IMR-90 (cell line): ENCODE measurements at regions not wholly inside any gene's neighbourhood (a gene's known extent, or its start where the extent isn't known, plus 50 kb on each side); places are given as distances from the start of the nearest gene placed in this dataset.

Experiments
- ATAC-seq: fragments of 200-7000 bp; cut with Tn5 transposase; 2 replicates; pipeline ENCODE4 v1.9.1; 2020; ENCODE audit warnings: low read depth, mild to moderate bottlenecking, moderate library complexity
- BruUV-seq: library from RNA; stranded (reverse); fragments of 400-500 nt; replicated peaks from 2 replicates; lab custom pipeline; 2021; lab: Mats Ljungman, UMichigan
- CTCF ChIA-PET: fragments of 300-600 bp; formaldehyde crosslinking; extraction: SDS; loops from one replicate; lab custom pipeline; 2021; ENCODE audit warnings: antibody characterized with exemption; lab: Yijun Ruan, JAX
- POLR2A ChIA-PET: fragments of 300-600 bp; sonication (Branson Sonifier 250); formaldehyde crosslinking; loops from one replicate; lab custom pipeline; 2022; ENCODE audit warnings: antibody characterized with exemption; ENCODE audit not compliant: unreplicated experiment; lab: Charles Lee
- DNase-seq: peaks from one replicate; pipeline ENCODE4 v3.0.0; 2013
- H2AFZ ChIP-seq: replicated peaks from 2 replicates; pipeline ENCODE3; 2013; ENCODE audit warnings: low read length, mild to moderate bottlenecking; ENCODE audit not compliant: poor library complexity
- H2AK5ac ChIP-seq: 2 replicates; pipeline ENCODE4 v1.6.1; 2013; ENCODE audit warnings: low read depth, low read length, inconsistent platforms
- H2AK9ac ChIP-seq: replicated peaks from 2 replicates; pipeline ENCODE3; 2013; ENCODE audit warnings: mild to moderate bottlenecking, low read depth, low read length, moderate library complexity; ENCODE audit not compliant: poor library complexity
- H2BK120ac ChIP-seq: 2 replicates; pipeline ENCODE4 v1.6.1; 2013; ENCODE audit warnings: low read depth, low read length, inconsistent platforms
- H2BK15ac ChIP-seq: 3 replicates; pipeline ENCODE4 v1.6.1; 2013; ENCODE audit warnings: low read depth, low read length, inconsistent platforms
- H2BK20ac ChIP-seq: 2 replicates; pipeline ENCODE4 v1.6.1; 2013; ENCODE audit warnings: low read depth, mild to moderate bottlenecking, inconsistent platforms, low read length, moderate library complexity
- H2BK5ac ChIP-seq: 2 replicates; pipeline ENCODE4 v1.6.1; 2013; ENCODE audit warnings: mild to moderate bottlenecking, low read depth, low read length, inconsistent platforms; ENCODE audit not compliant: poor library complexity, severe bottlenecking
- H3K14ac ChIP-seq: replicated peaks from 2 replicates; pipeline ENCODE4 v1.6.1; 2013; ENCODE audit warnings: low read depth, low read length, inconsistent platforms
- H3K18ac ChIP-seq: 2 replicates; pipeline ENCODE4 v1.6.1; 2013; ENCODE audit warnings: low read depth, low read length, control low read depth
- H3K23ac ChIP-seq: 2 replicates; pipeline ENCODE4 v1.6.1; 2013; ENCODE audit warnings: low read depth, low read length, inconsistent platforms
- H3K27ac ChIP-seq: 2 replicates; pipeline ENCODE4 v1.5.1; 2013; ENCODE audit warnings: mild to moderate bottlenecking, control low read depth, low read length; ENCODE audit not compliant: insufficient read depth
- H3K27me3 ChIP-seq: 2 replicates; pipeline ENCODE4 v1.6.1; 2013; ENCODE audit warnings: low read length; ENCODE audit not compliant: control insufficient read depth, insufficient read depth
- H3K36me3 ChIP-seq: 2 replicates; pipeline ENCODE4 v1.6.1; 2013; ENCODE audit warnings: low read length, mixed read lengths; ENCODE audit not compliant: control insufficient read depth, insufficient read depth
- H3K4ac ChIP-seq: 2 replicates; pipeline ENCODE4 v1.6.1; 2013; ENCODE audit warnings: low read depth, low read length, inconsistent platforms
- H3K4me1 ChIP-seq: 2 replicates; pipeline ENCODE4 v1.6.1; 2013; ENCODE audit warnings: low read length, mixed read lengths; ENCODE audit not compliant: control insufficient read depth, insufficient read depth
- H3K4me2 ChIP-seq: 2 replicates; pipeline ENCODE4 v1.6.1; 2013; ENCODE audit warnings: low read depth, mild to moderate bottlenecking, control low read depth, low read length, moderate library complexity
- H3K4me3 ChIP-seq: 2 replicates; pipeline ENCODE4 v1.5.1; 2013; ENCODE audit warnings: low read depth, mild to moderate bottlenecking, control low read depth, low read length, moderate library complexity; ENCODE audit not compliant: insufficient read depth
- H3K56ac ChIP-seq: 2 replicates; pipeline ENCODE4 v1.6.1; 2013; ENCODE audit warnings: low read length, inconsistent platforms; ENCODE audit not compliant: insufficient read depth; ENCODE audit errors: extremely low read depth
- H3K79me1 ChIP-seq, 2 experiments: 2 replicates each; pipeline ENCODE4 v1.6.1; 2013; ENCODE audit warnings: low read length in 2 of 2, inconsistent platforms in 1 of 2, low read depth in 1 of 2
- H3K9ac ChIP-seq: 2 replicates; pipeline ENCODE4 v1.6.1; 2013; ENCODE audit warnings: low read depth, low read length, control low read depth
- H3K9me1 ChIP-seq: 2 replicates; pipeline ENCODE4 v1.6.1; 2013; ENCODE audit warnings: low read length, inconsistent platforms; ENCODE audit not compliant: insufficient read depth
- H3K9me3 ChIP-seq: 2 replicates; pipeline ENCODE4 v1.6.1; 2013; ENCODE audit warnings: low read length; ENCODE audit not compliant: control insufficient read depth, insufficient read depth
- H4K20me1 ChIP-seq: 2 replicates; pipeline ENCODE4 v1.6.1; 2013; ENCODE audit warnings: low read length, inconsistent platforms; ENCODE audit not compliant: insufficient read depth
- H4K5ac ChIP-seq: 2 replicates; pipeline ENCODE4 v1.6.1; 2013; ENCODE audit warnings: mild to moderate bottlenecking, low read depth, low read length, control low read depth
- H4K8ac ChIP-seq, 2 experiments: 2 replicates each; pipeline ENCODE4 v1.6.1; 2013; ENCODE audit warnings: low read depth in 2 of 2, low read length in 2 of 2, control low read depth in 1 of 2, inconsistent platforms in 1 of 2
- H4K91ac ChIP-seq: 2 replicates; pipeline ENCODE4 v1.6.1; 2013; ENCODE audit warnings: low read depth, low read length, inconsistent platforms; ENCODE audit not compliant: insufficient read depth
- BHLHE40 ChIP-seq: fragments of 150-350 bp; IDR thresholded peaks from 2 replicates; pipeline ENCODE4 v1.6.1; 2016; ENCODE audit warnings: mild to moderate bottlenecking, low read depth, low read length
- CEBPB ChIP-seq: IDR thresholded peaks from 2 replicates; pipeline ENCODE4 v1.6.1; 2012; ENCODE audit warnings: low read depth, low read length, improper control_type of control experiment
- CHD1 ChIP-seq: IDR thresholded peaks from 2 replicates; pipeline ENCODE4 v1.6.1; 2012; ENCODE audit warnings: low read depth, low read length, improper control_type of control experiment
- CTCF ChIP-seq: conservative IDR thresholded peaks from 2 replicates; pipeline ENCODE4 v1.5.1; 2012; ENCODE audit warnings: mild to moderate bottlenecking, low read depth, low read length, improper control_type of control experiment
- ELK1 ChIP-seq: fragments of 150-350 bp; IDR thresholded peaks from 2 replicates; pipeline ENCODE4 v1.6.1; 2016; ENCODE audit warnings: low read depth, mild to moderate bottlenecking, low read length, moderate library complexity, borderline replicate concordance
- FOS ChIP-seq: fragments of 150-350 bp; IDR thresholded peaks from 2 replicates; pipeline ENCODE4 v1.6.1; 2016; ENCODE audit warnings: low read depth, low read length
- MAFK ChIP-seq: IDR thresholded peaks from 2 replicates; pipeline ENCODE4 v1.6.1; 2012; ENCODE audit warnings: low read depth, low read length, improper control_type of control experiment
- MAZ ChIP-seq: IDR thresholded peaks from 2 replicates; pipeline ENCODE4 v1.6.1; 2012; ENCODE audit warnings: low read depth, mild to moderate bottlenecking, low read length, improper control_type of control experiment, moderate library complexity, borderline replicate concordance
- MXI1 ChIP-seq: IDR thresholded peaks from 2 replicates; pipeline ENCODE4 v1.6.1; 2012; ENCODE audit warnings: low read depth, mild to moderate bottlenecking, low read length, moderate library complexity, borderline replicate concordance
- NFE2L2 ChIP-seq: fragments of 150-350 bp; IDR thresholded peaks from 2 replicates; pipeline ENCODE4 v1.6.1; 2016; ENCODE audit warnings: low read depth, mild to moderate bottlenecking, low read length
- POLR2A ChIP-seq: IDR thresholded peaks from 2 replicates; pipeline ENCODE4 v1.6.1; 2012; ENCODE audit warnings: mild to moderate bottlenecking, low read depth, low read length
- RAD21 ChIP-seq: IDR thresholded peaks from 2 replicates; pipeline ENCODE4 v1.6.1; 2012; ENCODE audit warnings: low read length, improper control_type of control experiment
- RCOR1 ChIP-seq: IDR thresholded peaks from 2 replicates; pipeline ENCODE4 v1.6.1; 2012; ENCODE audit warnings: mild to moderate bottlenecking, low read length, improper control_type of control experiment; ENCODE audit not compliant: insufficient replicate concordance
- RFX5 ChIP-seq: IDR thresholded peaks from 2 replicates; pipeline ENCODE4 v1.8.0; 2012; ENCODE audit warnings: low read depth, mild to moderate bottlenecking, low read length, moderate library complexity
- SMC3 ChIP-seq: fragments of 150-350 bp; IDR thresholded peaks from 2 replicates; pipeline ENCODE4 v1.6.1; 2016; ENCODE audit warnings: low read depth, mild to moderate bottlenecking, antibody characterized with exemption, low read length, moderate library complexity
- USF2 ChIP-seq: fragments of 150-350 bp; IDR thresholded peaks from 2 replicates; pipeline ENCODE4 v1.6.1; 2017; ENCODE audit warnings: mild to moderate bottlenecking, antibody characterized with exemption, low read length, low read depth
- WGBS, 2 experiments: methylation state at CpG; one replicate each; pipeline versions ENCODE4 v1.1.5 to v1.1.7; 2013; ENCODE audit warnings: missing lambda C conversion rate in 2 of 2; ENCODE audit not compliant: insufficient read length in 1 of 2; ENCODE audit errors: extremely low coverage in 2 of 2; 5-methylcytosine and 5-hydroxymethylcytosine counted together
- dilution Hi-C: fragments of 300-500 bp; cut with HindIII; formaldehyde crosslinking; loops from one replicate; pipeline ENCODE4 v1.14.3; 2018; ENCODE audit warnings: low sequenced_read_pairs; ENCODE audit not compliant: unreplicated experiment
- in situ Hi-C: fragments of 300-500 bp; cut with MboI; formaldehyde crosslinking; loops from 3 replicates; pipeline ENCODE4 v1.14.3; 2019; ENCODE audit warnings: low sequenced_read_pairs, inconsistent platforms, mixed read lengths
- intact Hi-C: fragments of 100-400 bp; cut with micrococcal nuclease; formaldehyde crosslinking; loops from 2 replicates; pipeline ENCODE4 v1.10.0; 2022

- Histone ChIP-seq H3K56ac (no peak overlapping the region), H3K4me1 (no peaks in the 10 kb centered on the region), H2BK120ac (no peak overlapping the region), H3K4me3 (no peak overlapping the region), H3K9me1 (no peaks in the 10 kb centered on the region), H3K27ac (no peak overlapping the region), H3K18ac (no peak overlapping the region), H2BK15ac (no peak overlapping the region), H4K8ac (no peak overlapping the region), H4K5ac (no peak overlapping the region), H3K27me3 (no peaks in the 10 kb centered on the region), H3K36me3 (no peaks in the 10 kb centered on the region), H3K23ac (no peak overlapping the region), H3K9me3 (no peaks in the 10 kb centered on the region), H2BK5ac (no peak overlapping the region), H2AK5ac (no peak overlapping the region), H3K14ac (no peak overlapping the region), H2BK20ac (no peak overlapping the region), H3K79me1 (no peaks in the 10 kb centered on the region), H4K91ac (no peak overlapping the region), H3K4me2 (no peak overlapping the region), H2AFZ (no peak overlapping the region), H2AK9ac (no peak overlapping the region), H3K9ac (no peak overlapping the region), H4K20me1 (no peaks in the 10 kb centered on the region), H3K4ac (no peak overlapping the region)
- WGBS, 2 experiments, result no CpG with 5 or more reads among the region's 2 CpGs
- TF ChIP-seq MXI1, result no peak
- TF ChIP-seq MAFK, result no peak
- TF ChIP-seq SMC3, result no peak
- TF ChIP-seq USF2, result no peak
- TF ChIP-seq CHD1, result no peak
- no peak for TF ChIP-seq POLR2A
- TF ChIP-seq FOS, result no peak
- no peak for TF ChIP-seq RAD21
- TF ChIP-seq CTCF, result no peak
- no peak for TF ChIP-seq CEBPB
- TF ChIP-seq BHLHE40, result no peak
- TF ChIP-seq RFX5, result no peak
- TF ChIP-seq NFE2L2, result no peak
- no peak for TF ChIP-seq MAZ
- TF ChIP-seq ELK1, result no peak
- no peak for TF ChIP-seq RCOR1
- no TSS peak for BruUV-seq
- intact Hi-C loops, result no loop called here
- ATAC-seq (no peak), DNase-seq (no peak)
- ChIA-PET POLR2A (no interaction called here), CTCF (no interaction called here)
- in situ Hi-C loops, result no loop called here
- dilution Hi-C loops, result no loop called here
Measured at GRCh38 chr1:98404866-98405265, 256.7 kb upstream of the SNX7 start.
